Dedifferentiated amniotic fluid mesenchymal stem cell (primary cell): ENCODE measurements at regions not wholly inside any gene's neighbourhood (a gene's known extent, or its start where the extent isn't known, plus 50 kb on each side); places are given as distances from the start of the nearest gene placed in this dataset.

Source experiments
- DNase-seq: peaks from one replicate; pipeline ENCODE4 v3.0.0-alpha.2; 2016; ENCODE audit errors: extremely low spot score

DNA sequence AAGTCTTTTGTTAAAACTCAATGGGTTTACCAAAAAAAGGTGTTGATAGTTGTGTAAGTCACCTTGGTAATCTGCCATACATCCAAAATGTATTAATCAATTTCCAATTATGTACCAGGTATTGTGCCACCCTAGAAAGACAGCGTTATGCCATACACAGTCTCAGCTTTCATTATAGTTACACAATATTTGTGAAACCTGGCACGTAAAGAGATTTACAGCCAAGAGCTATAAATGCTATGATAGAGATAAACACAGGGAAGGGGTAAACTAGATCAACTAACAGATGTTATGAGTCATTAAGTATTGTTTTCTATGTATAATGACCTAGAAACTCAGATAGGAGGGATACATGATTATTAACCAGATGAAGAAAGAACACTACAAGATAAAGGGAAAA is 725.6 kb upstream of the SLITRK5 start:
- DNase-seq: no peak

DNA sequence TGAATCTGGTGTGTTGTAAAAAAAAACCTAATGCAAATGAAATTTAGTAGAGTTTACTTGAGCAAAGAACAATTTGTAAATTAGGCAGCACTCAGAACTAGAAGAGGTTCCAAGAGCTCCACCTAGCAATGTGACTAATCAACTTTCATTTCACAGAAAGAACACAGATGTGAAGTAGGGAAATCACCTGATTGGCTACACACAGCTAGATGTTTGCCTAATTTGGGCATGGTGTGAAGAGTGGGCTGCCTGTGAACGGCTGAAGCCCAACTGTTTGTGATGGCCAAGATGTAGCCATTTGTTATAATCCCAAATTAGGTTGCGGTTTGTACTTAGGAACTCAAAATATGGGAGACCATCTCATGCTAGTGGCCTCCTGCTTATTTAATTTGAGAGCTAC is 724.4 kb upstream of the SLITRK5 start:
- no peak for DNase-seq

GRCh38 chr13:86954341-86954740 is 716.8 kb upstream of the SLITRK5 start:
- DNase-seq: no peak

DNA sequence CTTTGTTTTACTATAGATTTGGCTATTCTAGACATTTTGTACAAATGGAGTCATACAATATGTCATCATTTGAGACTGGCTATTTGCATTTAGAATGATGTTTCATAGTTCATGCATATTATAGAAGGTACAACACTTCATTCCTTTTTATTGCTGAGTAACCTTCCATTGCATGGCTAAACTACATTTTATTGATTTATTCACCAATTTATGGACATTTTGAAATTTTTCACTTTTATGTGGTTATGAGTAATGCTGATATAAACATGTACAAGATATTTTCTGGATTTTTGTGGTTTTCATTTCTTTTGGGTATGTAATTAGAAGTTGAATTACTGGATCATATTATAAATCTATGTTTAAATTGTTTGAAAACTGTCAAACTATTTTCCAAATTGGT is 710.3 kb upstream of the SLITRK5 start:
- no peak for DNase-seq

DNA sequence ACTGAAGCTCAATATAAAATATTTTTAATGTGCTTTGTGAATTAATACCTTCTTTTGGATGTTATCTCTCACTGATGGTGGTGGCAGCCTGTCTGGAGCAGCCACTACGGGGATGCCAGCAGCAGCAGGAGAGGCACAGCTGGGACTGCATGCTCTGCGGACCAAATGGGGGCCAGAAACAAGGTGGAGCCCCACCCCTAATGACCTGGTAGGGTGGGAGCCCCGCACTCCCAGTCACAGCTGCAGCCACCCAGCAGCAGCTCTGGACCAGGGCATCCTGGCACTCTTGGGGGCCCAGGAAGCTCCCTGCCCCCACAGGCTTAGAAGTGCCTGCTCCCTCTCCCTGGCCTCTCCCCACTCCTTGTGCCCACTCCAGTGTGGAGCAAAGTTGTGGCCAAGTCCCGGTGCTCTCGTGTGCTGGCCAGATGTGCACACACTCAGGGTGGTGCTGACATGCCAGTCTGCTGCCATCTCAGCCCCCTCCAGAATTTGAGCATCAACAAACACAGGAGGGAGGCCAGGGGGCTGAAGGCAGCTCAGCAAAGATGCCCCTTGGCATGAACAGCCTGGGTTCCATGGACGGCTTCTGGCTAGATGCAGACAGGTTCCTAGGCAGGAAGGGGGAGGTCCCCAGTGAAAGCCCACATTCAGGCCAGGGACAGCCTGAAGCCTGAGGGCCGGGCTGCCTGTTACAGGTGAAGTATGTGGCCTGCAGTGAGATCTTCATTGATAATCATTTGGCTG is 696.7 kb upstream of the SLITRK5 start:
- DNase-seq: no peak

GRCh38 chr13:86974995-86975328 is 696.2 kb upstream of the SLITRK5 start:
- DNase-seq: no peak

- no peak for DNase-seq
Observed at GRCh38 chr13:86976521-86977324, 694.4 kb upstream of the SLITRK5 start.

DNA sequence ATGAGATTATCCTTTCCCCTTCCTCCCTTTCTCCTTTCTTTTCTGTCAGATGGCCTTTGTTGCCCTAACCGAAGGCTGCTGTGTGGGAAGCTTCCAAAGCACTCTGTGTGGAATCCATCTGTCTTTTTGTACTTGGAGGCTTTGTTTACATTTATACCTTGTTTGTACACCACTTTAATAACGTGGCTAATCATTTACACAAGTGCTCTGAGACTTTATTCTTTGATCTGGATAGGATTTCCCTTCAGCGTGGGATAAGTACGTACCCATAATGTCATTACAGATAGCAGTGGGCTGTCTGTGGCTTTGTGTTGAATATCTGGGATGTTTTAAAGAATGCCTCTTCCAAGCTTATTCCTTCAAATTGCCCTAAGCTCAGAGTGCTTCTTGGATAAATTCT is 684.7 kb upstream of the SLITRK5 start:
- DNase-seq: no peak

DNA sequence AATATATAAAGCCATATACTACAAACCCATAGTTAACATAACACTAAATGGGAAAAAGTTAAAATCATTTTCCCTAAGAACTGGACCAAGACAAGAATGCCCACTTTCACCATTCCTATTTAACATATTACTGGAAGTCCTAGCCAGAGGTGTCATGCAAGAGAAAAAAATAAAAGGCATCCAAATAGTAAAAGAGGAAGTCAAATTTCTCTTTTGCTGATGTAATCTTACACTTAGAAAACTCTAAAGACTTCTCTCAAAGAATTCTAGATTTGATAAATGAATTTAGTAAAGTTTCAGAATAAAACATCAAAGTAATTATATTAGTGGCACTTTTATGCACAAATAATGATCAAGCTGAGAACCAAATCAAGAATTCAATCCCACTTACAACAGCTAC is 678.9 kb upstream of the SLITRK5 start:
- no peak for DNase-seq

DNA sequence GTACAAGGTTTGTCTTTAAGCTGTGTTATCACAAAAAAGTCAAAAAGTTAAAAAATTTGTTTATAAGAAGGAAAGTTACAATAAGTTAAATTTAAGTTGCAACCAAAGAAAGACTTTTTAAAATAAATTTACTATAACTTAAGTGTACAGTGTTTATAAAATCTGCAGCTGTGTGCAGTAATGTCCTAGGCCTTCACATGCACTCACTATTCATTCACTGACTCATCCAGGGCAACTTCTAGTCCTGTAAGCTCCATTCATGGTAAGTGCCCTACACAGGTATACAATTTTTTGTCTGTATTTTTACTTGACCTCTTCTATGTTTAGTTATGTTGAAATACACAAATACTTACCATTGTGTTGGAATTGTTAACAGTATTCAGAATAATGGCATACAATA is 667.9 kb upstream of the SLITRK5 start:
- DNase-seq: no peak

DNA sequence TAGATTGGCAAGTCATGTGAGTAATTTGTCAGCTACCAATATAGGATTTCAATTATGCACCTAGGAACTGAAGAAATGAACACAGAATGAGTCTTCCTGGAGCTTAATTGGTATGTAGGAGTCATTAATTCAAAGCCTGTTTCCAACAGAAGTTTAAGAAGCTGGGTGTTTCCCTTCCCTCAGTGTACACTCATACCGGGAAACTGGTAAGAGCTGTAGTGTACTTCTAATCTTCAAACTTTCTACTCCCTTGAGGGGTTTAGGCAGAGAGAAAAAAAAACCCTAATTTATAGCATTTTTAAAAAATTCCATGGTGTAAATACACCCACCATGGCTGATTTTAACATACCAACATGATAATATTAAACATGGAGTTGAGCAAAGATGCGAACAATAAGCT is 665.7 kb upstream of the SLITRK5 start:
- DNase-seq: no peak

DNA sequence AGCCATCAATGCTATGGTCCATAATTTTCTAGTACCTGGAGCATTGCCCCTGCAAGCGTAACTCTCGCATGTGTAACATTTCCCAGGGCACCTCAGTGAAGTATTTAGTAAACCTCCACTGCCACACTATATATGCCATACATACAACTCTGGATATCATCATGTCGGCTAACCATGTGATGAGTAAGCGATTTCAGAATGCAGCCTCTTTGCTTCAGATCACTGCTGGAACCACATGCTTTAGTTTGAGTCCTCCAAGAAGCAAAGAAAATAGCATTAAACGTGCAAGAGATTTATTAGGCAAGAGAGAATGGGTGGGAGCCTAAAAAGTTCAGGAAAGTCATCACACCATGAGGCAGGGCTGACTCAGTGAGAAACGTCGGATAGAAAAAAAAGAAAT is 635.6 kb upstream of the SLITRK5 start:
- no peak for DNase-seq

DNA sequence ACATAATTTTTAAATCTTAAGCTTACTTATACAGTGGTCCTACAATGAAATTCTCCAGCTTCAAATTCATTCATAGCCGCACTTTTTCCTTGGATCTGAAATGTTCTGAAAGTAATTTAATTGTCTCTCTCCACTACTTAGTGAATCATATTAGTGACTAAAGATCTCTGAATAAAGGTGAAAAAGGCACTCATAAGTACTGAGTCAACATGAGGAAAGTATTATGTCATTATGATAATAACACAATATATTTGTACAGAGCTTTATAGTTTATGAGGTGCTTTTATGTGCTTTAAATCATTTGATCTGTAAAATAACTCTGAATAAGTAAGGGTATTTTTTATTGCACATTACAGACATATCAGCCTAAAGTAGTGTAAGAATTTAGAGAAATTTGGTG is 628.2 kb upstream of the SLITRK5 start:
- no peak for DNase-seq

DNA sequence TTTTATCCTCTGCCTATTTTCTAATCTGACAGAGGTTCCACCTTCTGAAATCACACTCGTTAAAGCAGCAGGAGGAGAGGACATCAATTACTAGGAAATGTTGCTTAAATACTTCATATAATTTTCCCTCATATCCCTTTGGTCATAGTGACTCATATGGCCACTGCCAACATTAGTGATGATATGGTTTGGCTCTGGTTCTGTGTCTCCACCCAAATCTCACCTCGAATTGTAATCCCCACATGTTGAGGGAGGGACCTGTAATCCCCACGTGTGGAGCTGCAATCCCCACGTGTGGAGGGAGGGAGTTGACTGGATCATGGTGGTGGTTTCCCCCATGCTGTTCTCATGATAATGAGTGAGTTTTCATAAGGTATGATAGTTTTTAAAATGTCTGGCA is 618.4 kb upstream of the SLITRK5 start:
- DNase-seq: no peak

DNA sequence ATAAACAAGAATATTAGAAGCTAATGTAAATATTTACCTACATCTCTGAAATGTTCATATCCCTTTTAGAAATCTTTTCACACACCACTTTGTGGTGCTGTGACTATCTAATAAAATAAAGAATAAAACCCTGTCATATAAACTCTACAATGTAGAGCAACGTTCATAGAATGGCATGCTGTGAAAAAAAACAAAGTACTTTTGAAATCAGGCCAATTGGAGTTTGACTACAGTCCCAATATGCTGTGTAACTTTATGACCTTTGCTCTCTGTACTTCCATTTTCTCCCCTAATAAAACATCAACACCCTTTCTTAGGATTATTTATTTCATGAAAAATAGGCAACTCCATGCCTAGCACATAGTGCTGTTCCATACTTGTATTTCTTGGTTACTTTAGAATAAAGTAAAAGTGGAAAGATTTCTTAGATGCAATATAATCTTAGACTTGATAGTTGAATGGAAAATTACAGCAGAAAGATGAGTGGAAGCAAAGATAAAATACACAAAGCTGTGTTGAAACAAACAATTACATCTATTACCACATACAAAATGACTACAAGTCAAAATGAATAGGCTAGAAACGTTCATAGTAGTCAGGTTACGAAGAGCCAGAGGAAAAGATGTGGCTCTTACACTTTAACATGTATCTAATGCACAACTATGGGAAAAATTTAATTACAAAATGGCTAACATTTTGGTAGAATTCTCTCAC is 613.2 kb upstream of the SLITRK5 start:
- no peak for DNase-seq

GRCh38 chr13:87058786-87059329 is 612.3 kb upstream of the SLITRK5 start:
- DNase-seq: no peak

DNA sequence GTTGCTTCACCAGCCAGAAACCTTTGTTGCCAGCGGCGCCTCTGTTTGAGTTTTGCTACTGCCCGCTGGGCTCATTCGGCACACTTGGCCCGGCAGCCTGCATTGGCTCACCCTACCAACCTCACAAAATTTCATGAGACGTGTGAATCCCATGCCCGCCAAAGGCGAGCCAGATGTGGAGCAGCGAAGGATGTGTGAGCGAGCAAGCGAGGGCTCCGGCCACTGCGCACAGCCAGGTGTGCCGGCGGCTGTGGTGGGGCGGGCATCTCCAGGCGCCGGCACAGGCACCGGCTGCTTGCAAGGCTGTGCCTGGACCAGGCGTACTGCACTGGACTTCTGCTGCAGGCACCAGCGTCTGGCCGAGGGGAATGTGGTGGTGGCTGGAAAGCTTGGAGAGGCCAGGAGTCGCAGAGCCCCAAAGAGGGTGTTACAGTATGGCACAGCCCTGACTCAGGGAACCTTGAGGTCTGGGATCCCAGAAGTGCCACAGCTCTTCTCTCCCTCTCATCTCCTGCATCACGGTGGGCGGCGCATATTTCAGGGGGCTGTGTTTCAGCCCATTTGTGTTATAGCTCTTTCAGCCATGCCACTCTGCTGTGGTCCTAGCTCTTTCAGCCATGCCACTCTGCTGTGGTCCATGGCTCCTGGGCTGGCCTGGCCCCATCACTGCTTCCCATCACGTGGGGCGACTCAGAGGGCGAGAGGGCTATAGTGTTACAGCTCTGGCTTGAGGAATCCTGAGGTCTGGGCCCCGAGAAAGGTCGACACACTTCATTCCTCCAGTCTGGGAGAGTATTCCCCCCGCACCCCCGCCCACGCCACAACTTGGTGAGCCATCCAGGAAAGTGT is 592.0 kb upstream of the SLITRK5 start:
- DNase-seq: no peak

- no peak for DNase-seq
Observed at GRCh38 chr13:87080100-87080779, 590.9 kb upstream of the SLITRK5 start.

DNA sequence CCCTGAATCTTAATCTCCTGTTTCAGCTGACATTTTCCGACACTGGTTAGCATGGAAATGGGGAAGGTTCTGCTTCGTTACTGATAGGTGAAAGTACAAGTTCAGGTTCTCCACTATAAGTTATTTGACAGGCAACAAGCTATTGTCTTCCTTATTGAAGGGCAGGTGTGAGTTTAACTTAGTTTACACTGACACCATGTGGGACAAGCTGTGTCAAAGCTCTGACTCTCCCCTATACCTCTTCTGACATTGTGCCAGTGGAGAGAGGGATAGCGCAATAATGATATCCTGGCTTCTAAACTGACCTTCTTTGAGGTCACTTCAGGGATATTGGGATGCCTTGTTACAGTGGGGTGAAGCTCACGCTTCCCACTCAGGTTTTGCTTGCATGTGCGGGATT is 587.0 kb upstream of the SLITRK5 start:
- DNase-seq: no peak

DNA sequence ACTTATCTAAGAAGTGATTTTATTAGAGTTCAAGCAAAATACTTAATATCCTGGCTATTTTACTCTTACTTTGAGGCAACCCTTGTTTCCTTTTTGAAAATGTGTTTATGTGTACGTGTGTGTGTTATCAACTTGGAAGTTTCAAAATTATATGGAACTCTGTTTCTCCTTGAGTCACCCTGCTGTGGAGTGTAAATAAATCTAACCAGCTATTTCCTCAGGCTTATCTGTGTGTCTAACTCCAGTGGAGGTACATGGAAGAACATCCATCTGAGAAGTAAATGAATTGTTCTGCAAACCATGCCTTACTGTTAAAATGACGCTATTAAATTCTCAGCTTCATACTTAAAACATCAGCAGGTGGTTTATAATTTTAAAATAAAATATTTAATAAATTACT is 583.4 kb upstream of the SLITRK5 start:
- DNase-seq: no peak

DNA sequence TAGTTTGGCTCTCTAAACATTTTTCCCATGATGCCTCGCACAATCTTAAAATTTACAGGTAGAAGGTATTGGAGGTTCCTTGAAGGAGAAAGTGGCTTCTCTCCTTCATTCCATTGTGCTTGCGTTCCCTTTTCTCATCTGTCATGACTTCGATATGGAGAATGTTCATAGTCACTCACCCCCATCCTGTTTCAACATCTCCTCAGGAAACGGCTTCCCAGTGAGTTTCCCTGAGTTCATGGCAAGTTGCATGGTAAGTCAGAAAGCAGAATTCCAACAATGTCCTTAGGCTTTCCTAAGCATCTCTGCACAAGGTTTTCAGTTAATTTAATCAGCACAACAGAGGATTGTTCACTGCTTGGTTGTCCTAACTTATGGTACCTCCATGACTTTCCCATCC is 581.8 kb upstream of the SLITRK5 start:
- no peak for DNase-seq
